Mesendoderm (in vitro differentiated cells): ENCODE measurements at regions not wholly inside any gene's neighbourhood (a gene's known extent, or its start where the extent isn't known, plus 50 kb on each side); places are given as distances from the start of the nearest gene placed in this dataset.

Source experiments
- DNase-seq: peaks from one replicate; pipeline ENCODE4 v3.0.0; 2013
- H2AK5ac ChIP-seq: 2 replicates; pipeline ENCODE4 v1.6.1; 2013; ENCODE audit warnings: low read length, inconsistent platforms
- H2BK120ac ChIP-seq: 2 replicates; pipeline ENCODE4 v1.6.1; 2013; ENCODE audit warnings: low read depth, mild to moderate bottlenecking, low read length, moderate library complexity, mixed read lengths
- H2BK15ac ChIP-seq: replicated peaks from 2 replicates; pipeline ENCODE4 v1.6.1; 2013; ENCODE audit warnings: low read depth, mild to moderate bottlenecking, moderate library complexity
- H2BK5ac ChIP-seq: 2 replicates; pipeline ENCODE4 v1.6.1; 2013; ENCODE audit warnings: low read length, inconsistent platforms
- H3K18ac ChIP-seq: 2 replicates; pipeline ENCODE4 v1.6.1; 2013; ENCODE audit warnings: mild to moderate bottlenecking, low read length, mixed read lengths
- H3K23ac ChIP-seq: one replicate; pipeline ENCODE4 v1.6.1; 2013; ENCODE audit warnings: low read length
- H3K27ac ChIP-seq: 2 replicates; pipeline ENCODE4 v1.5.1; 2013; ENCODE audit warnings: low read depth, mild to moderate bottlenecking, inconsistent platforms, low read length, moderate library complexity
- H3K27me3 ChIP-seq: 2 replicates; pipeline ENCODE4 v1.6.1; 2013; ENCODE audit warnings: low read length, control low read depth, mild to moderate bottlenecking, inconsistent platforms; ENCODE audit not compliant: insufficient read depth, poor library complexity
- H3K36me3 ChIP-seq: 2 replicates; pipeline ENCODE4 v1.6.1; 2013; ENCODE audit warnings: low read length, inconsistent platforms; ENCODE audit not compliant: control insufficient read depth, insufficient read depth
- H3K4ac ChIP-seq: one replicate; pipeline ENCODE4 v1.6.1; 2013; ENCODE audit warnings: low read depth, mild to moderate bottlenecking, low read length, moderate library complexity
- H3K4me1 ChIP-seq: 2 replicates; pipeline ENCODE4 v1.6.1; 2013; ENCODE audit warnings: low read depth, low read length, inconsistent platforms; ENCODE audit not compliant: control insufficient read depth
- H3K4me2 ChIP-seq: 2 replicates; pipeline ENCODE4 v1.6.1; 2013; ENCODE audit warnings: low read length
- H3K4me3 ChIP-seq: 2 replicates; pipeline ENCODE4 v1.5.1; 2013; ENCODE audit warnings: mild to moderate bottlenecking, low read length
- H3K56ac ChIP-seq: one replicate; pipeline ENCODE4 v1.6.1; 2013; ENCODE audit warnings: low read length
- H3K79me1 ChIP-seq: 2 replicates; pipeline ENCODE4 v1.6.1; 2013; ENCODE audit warnings: low read length, inconsistent platforms
- H3K79me2 ChIP-seq: 2 replicates; pipeline ENCODE4 v1.6.1; 2013; ENCODE audit warnings: mild to moderate bottlenecking, low read length; ENCODE audit not compliant: control insufficient read depth, insufficient read depth
- H3K9ac ChIP-seq: 2 replicates; pipeline ENCODE4 v1.6.1; 2013; ENCODE audit warnings: low read length, inconsistent platforms
- H4K5ac ChIP-seq: one replicate; pipeline ENCODE4 v1.6.1; 2013; ENCODE audit warnings: low read length
- H4K8ac ChIP-seq: one replicate; pipeline ENCODE4 v1.6.1; 2013; ENCODE audit warnings: low read depth, mild to moderate bottlenecking, control low read depth, low read length, moderate library complexity
- WGBS: extraction: QIAGEN DNeasy Blood & Tissue Kit; methylation state at CpG from one replicate; pipeline ENCODE4 v1.1.7; 2013; ENCODE audit warnings: low lambda C conversion rate, missing lambda C conversion rate; ENCODE audit not compliant: insufficient coverage; ENCODE audit errors: extremely low coverage; 5-methylcytosine and 5-hydroxymethylcytosine counted together

GRCh38 chr2:16155766-16156165 lies 215.4 kb downstream of the MYCN start:
- H2BK5ac ChIP-seq, result no peak overlapping the region
- DNase-seq, result peak; percentile 32
- H3K9ac ChIP-seq, result no peak overlapping the region
- no peak overlapping the region for H3K4me3 ChIP-seq
- no peak overlapping the region for H2BK120ac ChIP-seq
- H3K23ac ChIP-seq, result no peak overlapping the region
- H4K5ac ChIP-seq, result no peak overlapping the region
- WGBS, result no CpG with 5 or more reads among the region's 6 CpGs
- H2AK5ac ChIP-seq, result no peak overlapping the region
- H3K4me2 ChIP-seq, result no peak overlapping the region
- H3K79me2 ChIP-seq, result no peaks in the 10 kb centered on the region
- no peaks in the 10 kb centered on the region for H3K79me1 ChIP-seq
- H4K8ac ChIP-seq, result no peak overlapping the region
- no peaks in the 10 kb centered on the region for H3K4me1 ChIP-seq
- H2BK15ac ChIP-seq, result no peak overlapping the region
- no peak overlapping the region for H3K18ac ChIP-seq
- no peak overlapping the region for H3K27ac ChIP-seq
- no peaks in the 10 kb centered on the region for H3K36me3 ChIP-seq
- H3K27me3 ChIP-seq, result no peaks in the 10 kb centered on the region
- H3K56ac ChIP-seq, result no peak overlapping the region
- H3K4ac ChIP-seq, result no peak overlapping the region

- Histone ChIP-seq H2BK120ac (no peak overlapping the region), H3K4ac (no peak overlapping the region), H2BK5ac (no peak overlapping the region), H4K8ac (no peak overlapping the region), H2BK15ac (no peak overlapping the region), H3K4me3 (no peak overlapping the region), H2AK5ac (no peak overlapping the region), H3K23ac (no peak overlapping the region), H3K9ac (no peak overlapping the region), H3K36me3 (no peaks in the 10 kb centered on the region), H3K79me1 (no peaks in the 10 kb centered on the region), H3K27ac (no peak overlapping the region), H3K27me3 (no peaks in the 10 kb centered on the region), H3K4me1 (no peaks in the 10 kb centered on the region), H3K18ac (no peak overlapping the region), H3K4me2 (no peak overlapping the region), H3K79me2 (no peaks in the 10 kb centered on the region), H3K56ac (no peak overlapping the region), H4K5ac (no peak overlapping the region)
- WGBS, result no CpG with 5 or more reads among the region's 5 CpGs
- DNase-seq, result no peak
Measured at GRCh38 chr2:16155366-16155765, 215.0 kb downstream of the MYCN start.

GRCh38 chr2:16154501-16155280 lies 214.3 kb downstream of the MYCN start:
- Histone ChIP-seq H4K5ac (no peak overlapping the region), H3K27ac (no peak overlapping the region), H3K4ac (no peak overlapping the region), H2BK15ac (no peak overlapping the region), H3K27me3 (no peaks in the 10 kb centered on the region), H4K8ac (no peak overlapping the region), H3K18ac (no peak overlapping the region), H3K36me3 (no peaks in the 10 kb centered on the region), H3K56ac (no peak overlapping the region), H2BK120ac (no peak overlapping the region), H2AK5ac (no peak overlapping the region), H3K4me2 (no peak overlapping the region), H3K79me1 (no peaks in the 10 kb centered on the region), H3K23ac (no peak overlapping the region), H3K79me2 (no peaks in the 10 kb centered on the region), H3K9ac (no peak overlapping the region), H3K4me3 (no peak overlapping the region), H3K4me1 (no peaks in the 10 kb centered on the region), H2BK5ac (no peak overlapping the region)
- DNase-seq, result no peak
- WGBS, result no CpG with 5 or more reads among the region's 4 CpGs

GRCh38 chr2:16154061-16154460 lies 213.7 kb downstream of the MYCN start:
- Histone ChIP-seq H2BK15ac (no peak overlapping the region), H3K27me3 (no peaks in the 10 kb centered on the region), H2AK5ac (no peak overlapping the region), H4K5ac (no peak overlapping the region), H2BK120ac (no peak overlapping the region), H3K4me3 (no peak overlapping the region), H4K8ac (no peak overlapping the region), H3K4me2 (no peak overlapping the region), H3K4ac (no peak overlapping the region), H2BK5ac (no peak overlapping the region), H3K79me1 (no peaks in the 10 kb centered on the region), H3K36me3 (no peaks in the 10 kb centered on the region), H3K18ac (no peak overlapping the region), H3K27ac (no peak overlapping the region), H3K23ac (no peak overlapping the region), H3K79me2 (no peaks in the 10 kb centered on the region), H3K4me1 (no peaks in the 10 kb centered on the region), H3K56ac (no peak overlapping the region), H3K9ac (no peak overlapping the region)
- no CpG with 5 or more reads among the region's 4 CpGs for WGBS
- no peak for DNase-seq

GRCh38 chr2:16153754-16154035 lies 213.3 kb downstream of the MYCN start:
- Histone ChIP-seq H3K27ac (no peak overlapping the region), H2BK120ac (no peak overlapping the region), H3K27me3 (no peaks in the 10 kb centered on the region), H3K4me2 (no peak overlapping the region), H3K4ac (no peak overlapping the region), H3K9ac (no peak overlapping the region), H2BK15ac (no peak overlapping the region), H3K79me1 (no peaks in the 10 kb centered on the region), H4K5ac (no peak overlapping the region), H3K4me1 (no peaks in the 10 kb centered on the region), H2AK5ac (no peak overlapping the region), H3K79me2 (no peaks in the 10 kb centered on the region), H3K23ac (no peak overlapping the region), H3K4me3 (no peak overlapping the region), H3K36me3 (no peaks in the 10 kb centered on the region), H4K8ac (no peak overlapping the region), H2BK5ac (no peak overlapping the region), H3K18ac (no peak overlapping the region), H3K56ac (no peak overlapping the region)
- no peak for DNase-seq
